ENCODE measurements at regions not wholly inside any gene's neighbourhood (a gene's known extent, or its start where the extent isn't known, plus 50 kb on each side); places are given as distances from the start of the nearest gene placed in this dataset.
A peak's percentile ranks its signal among the peaks of the same experiment; 100 is the strongest.

GRCh38 chr2:237207646-237208045, 122.0 kb downstream of the COPS8 start:
- H3K79me1 ChIP-seq (replicated peaks; ENCODE audit: low read length, poor library complexity, severe bottlenecking): no peaks in the 10 kb centered on the region
- no peak overlapping the region for H3K23ac ChIP-seq (ENCODE audit: low read length in 2 of 2)
- peaks cover 24% of the 10 kb centered on the region for H3K4me1 ChIP-seq (ENCODE audit: control insufficient read depth, insufficient read depth, low read depth, low read length)
- H2AFZ ChIP-seq (ENCODE audit: low read depth, low read length): no peak overlapping the region
- H3K9me3 ChIP-seq (ENCODE audit: control insufficient read depth, low read length): no peaks in the 10 kb centered on the region
- H3K4me2 ChIP-seq (ENCODE audit: low read length, poor library complexity, severe bottlenecking): no peak overlapping the region
- H3K14ac ChIP-seq (ENCODE audit: low read length in 2 of 2): no peak overlapping the region
- peak overlapping the region; percentile 40 to 46 for H3K18ac ChIP-seq (ENCODE audit: low read depth in 1 of 2, low read length in 2 of 2)
- no peak overlapping the region for H2AK5ac ChIP-seq (ENCODE audit: low read length, severe bottlenecking)
- H2BK120ac ChIP-seq (ENCODE audit: low read depth, low read length): no peak overlapping the region
- DNase-seq: peak; percentile 66
- no peak overlapping the region for H3K4ac ChIP-seq (ENCODE audit: low read depth in 1 of 2, low read length in 2 of 2)
- no peak overlapping the region for H4K91ac ChIP-seq (ENCODE audit: low read length)
- H3K27ac ChIP-seq (ENCODE audit: low read length, poor library complexity, severe bottlenecking): peak overlapping the region; percentile 59
- H3K4me3 ChIP-seq (ENCODE audit: insufficient read depth in 1 of 2, low read depth in 1 of 2, low read length in 2 of 2): peak overlapping the region in 1 of 2 experiments; percentile 52
- no peaks in the 10 kb centered on the region for H3K36me3 ChIP-seq (ENCODE audit: control insufficient read depth in 1 of 2, insufficient read depth in 2 of 2, low read depth in 1 of 2, low read length in 2 of 2)
- H3K9ac ChIP-seq (ENCODE audit: low read length): peak overlapping the region; percentile 88
- WGBS: 63% methylated on average over 5 of the region's 7 CpGs
- no peak overlapping the region for H2BK5ac ChIP-seq (ENCODE audit: low read depth, low read length, poor library complexity, severe bottlenecking)
- H3K27me3 ChIP-seq (ENCODE audit: control insufficient read depth in 1 of 2, insufficient read depth in 1 of 2, low read length in 2 of 2): no peaks in the 10 kb centered on the region
- H2BK15ac ChIP-seq (ENCODE audit: low read depth, poor library complexity, severe bottlenecking): no peak overlapping the region
- H2BK12ac ChIP-seq (ENCODE audit: low read length in 2 of 2): peak overlapping the region in 1 of 2 experiments; percentile 43
- H4K8ac ChIP-seq (ENCODE audit: low read length): no peak overlapping the region

- Histone ChIP-seq H2BK120ac (ENCODE audit: low read depth, low read length) (peak overlapping the region; percentile 45), H3K9me3 (ENCODE audit: control insufficient read depth, low read length) (no peaks in the 10 kb centered on the region), H3K4me3 (ENCODE audit: insufficient read depth in 1 of 2, low read depth in 1 of 2, low read length in 2 of 2) (peak overlapping the region in 1 of 2 experiments; percentile 52), H4K91ac (ENCODE audit: low read length) (peak overlapping the region; percentile 55), H2BK15ac (ENCODE audit: low read depth, poor library complexity, severe bottlenecking) (no peak overlapping the region), H3K4me1 (ENCODE audit: control insufficient read depth, insufficient read depth, low read depth, low read length) (peaks cover 23% of the 10 kb centered on the region), H3K27me3 (ENCODE audit: control insufficient read depth in 1 of 2, insufficient read depth in 1 of 2, low read length in 2 of 2) (no peaks in the 10 kb centered on the region), H3K4me2 (ENCODE audit: low read length, poor library complexity, severe bottlenecking) (no peak overlapping the region), H3K4ac (ENCODE audit: low read depth in 1 of 2, low read length in 2 of 2) (peak overlapping the region; percentile 36 to 51), H3K36me3 (ENCODE audit: control insufficient read depth in 1 of 2, insufficient read depth in 2 of 2, low read depth in 1 of 2, low read length in 2 of 2) (no peaks in the 10 kb centered on the region), H2BK12ac (ENCODE audit: low read length in 2 of 2) (peak overlapping the region; percentile 12 to 93), H2AK5ac (ENCODE audit: low read length, severe bottlenecking) (peak overlapping the region; percentile 72), H3K79me1 (replicated peaks; ENCODE audit: low read length, poor library complexity, severe bottlenecking) (no peaks in the 10 kb centered on the region), H3K9ac (ENCODE audit: low read length) (peak overlapping the region; percentile 88), H3K23ac (ENCODE audit: low read length in 2 of 2) (no peak overlapping the region), H3K27ac (ENCODE audit: low read length, poor library complexity, severe bottlenecking) (peak overlapping the region; percentile 64), H3K18ac (ENCODE audit: low read depth in 1 of 2, low read length in 2 of 2) (peak overlapping the region; percentile 41 to 78), H4K8ac (ENCODE audit: low read length) (peak overlapping the region; percentile 66), H2BK5ac (ENCODE audit: low read depth, low read length, poor library complexity, severe bottlenecking) (no peak overlapping the region), H3K14ac (ENCODE audit: low read length in 2 of 2) (no peak overlapping the region), H2AFZ (ENCODE audit: low read depth, low read length) (no peak overlapping the region)
- WGBS: 85% methylated on average over 16 of the region's 16 CpGs
- no peak for DNase-seq
Measured at GRCh38 chr2:237208373-237209260, 122.9 kb downstream of the COPS8 start.

GRCh38 chr2:237209885-237210284, 124.2 kb downstream of the COPS8 start:
- Histone ChIP-seq H2BK120ac (ENCODE audit: low read depth, low read length) (no peak overlapping the region), H3K36me3 (ENCODE audit: control insufficient read depth in 1 of 2, insufficient read depth in 2 of 2, low read depth in 1 of 2, low read length in 2 of 2) (no peaks in the 10 kb centered on the region), H3K4me3 (ENCODE audit: insufficient read depth in 1 of 2, low read depth in 1 of 2, low read length in 2 of 2) (no peak overlapping the region), H4K8ac (ENCODE audit: low read length) (no peak overlapping the region), H3K23ac (ENCODE audit: low read length in 2 of 2) (no peak overlapping the region), H3K27me3 (ENCODE audit: control insufficient read depth in 1 of 2, insufficient read depth in 1 of 2, low read length in 2 of 2) (no peaks in the 10 kb centered on the region), H2BK15ac (ENCODE audit: low read depth, poor library complexity, severe bottlenecking) (no peak overlapping the region), H4K91ac (ENCODE audit: low read length) (no peak overlapping the region), H3K79me1 (replicated peaks; ENCODE audit: low read length, poor library complexity, severe bottlenecking) (no peaks in the 10 kb centered on the region), H2BK12ac (ENCODE audit: low read length in 2 of 2) (peak overlapping the region in 1 of 2 experiments; percentile 70), H2BK5ac (ENCODE audit: low read depth, low read length, poor library complexity, severe bottlenecking) (no peak overlapping the region), H3K4ac (ENCODE audit: low read depth in 1 of 2, low read length in 2 of 2) (no peak overlapping the region), H3K9ac (ENCODE audit: low read length) (peak overlapping the region; percentile 88), H3K4me1 (ENCODE audit: control insufficient read depth, insufficient read depth, low read depth, low read length) (peaks cover 23% of the 10 kb centered on the region), H3K27ac (ENCODE audit: low read length, poor library complexity, severe bottlenecking) (no peak overlapping the region), H2AK5ac (ENCODE audit: low read length, severe bottlenecking) (no peak overlapping the region), H3K9me3 (ENCODE audit: control insufficient read depth, low read length) (no peaks in the 10 kb centered on the region), H2AFZ (ENCODE audit: low read depth, low read length) (no peak overlapping the region), H3K14ac (ENCODE audit: low read length in 2 of 2) (no peak overlapping the region), H3K4me2 (ENCODE audit: low read length, poor library complexity, severe bottlenecking) (no peak overlapping the region), H3K18ac (ENCODE audit: low read depth in 1 of 2, low read length in 2 of 2) (no peak overlapping the region)
- 98% methylated on average over 3 of the region's 6 CpGs for WGBS
- no peak for DNase-seq

- Histone ChIP-seq H3K9me3 (ENCODE audit: control insufficient read depth, low read length) (no peaks in the 10 kb centered on the region), H2AK5ac (ENCODE audit: low read length, severe bottlenecking) (no peak overlapping the region), H3K79me1 (replicated peaks; ENCODE audit: low read length, poor library complexity, severe bottlenecking) (no peaks in the 10 kb centered on the region), H3K4ac (ENCODE audit: low read depth in 1 of 2, low read length in 2 of 2) (no peak overlapping the region), H2BK15ac (ENCODE audit: low read depth, poor library complexity, severe bottlenecking) (no peak overlapping the region), H3K4me2 (ENCODE audit: low read length, poor library complexity, severe bottlenecking) (no peak overlapping the region), H3K9ac (ENCODE audit: low read length) (peak overlapping the region; percentile 88), H3K23ac (ENCODE audit: low read length in 2 of 2) (no peak overlapping the region), H3K27me3 (ENCODE audit: control insufficient read depth in 1 of 2, insufficient read depth in 1 of 2, low read length in 2 of 2) (no peaks in the 10 kb centered on the region), H3K14ac (ENCODE audit: low read length in 2 of 2) (no peak overlapping the region), H3K4me1 (ENCODE audit: control insufficient read depth, insufficient read depth, low read depth, low read length) (peaks cover 19% of the 10 kb centered on the region), H2BK120ac (ENCODE audit: low read depth, low read length) (no peak overlapping the region), H2AFZ (ENCODE audit: low read depth, low read length) (no peak overlapping the region), H4K8ac (ENCODE audit: low read length) (no peak overlapping the region), H2BK12ac (ENCODE audit: low read length in 2 of 2) (peak overlapping the region in 1 of 2 experiments; percentile 51), H3K18ac (ENCODE audit: low read depth in 1 of 2, low read length in 2 of 2) (peak overlapping the region in 1 of 2 experiments; percentile 7), H4K91ac (ENCODE audit: low read length) (no peak overlapping the region), H2BK5ac (ENCODE audit: low read depth, low read length, poor library complexity, severe bottlenecking) (no peak overlapping the region), H3K4me3 (ENCODE audit: insufficient read depth in 1 of 2, low read depth in 1 of 2, low read length in 2 of 2) (no peak overlapping the region), H3K36me3 (ENCODE audit: control insufficient read depth in 1 of 2, insufficient read depth in 2 of 2, low read depth in 1 of 2, low read length in 2 of 2) (no peaks in the 10 kb centered on the region), H3K27ac (ENCODE audit: low read length, poor library complexity, severe bottlenecking) (no peak overlapping the region)
- WGBS: 97% methylated on average over 7 of the region's 7 CpGs
- no peak for DNase-seq
Measured at GRCh38 chr2:237210297-237210696, 124.6 kb downstream of the COPS8 start.
